Ecto neural progenitor cell (in vitro differentiated cells): ENCODE measurements at regions not wholly inside any gene's neighbourhood (a gene's known extent, or its start where the extent isn't known, plus 50 kb on each side); places are given as distances from the start of the nearest gene placed in this dataset.

ENCODE experiments used
- DNase-seq: peaks from one replicate; pipeline ENCODE4 v3.0.0-alpha.2; 2018; ENCODE audit warnings: low spot score

DNA sequence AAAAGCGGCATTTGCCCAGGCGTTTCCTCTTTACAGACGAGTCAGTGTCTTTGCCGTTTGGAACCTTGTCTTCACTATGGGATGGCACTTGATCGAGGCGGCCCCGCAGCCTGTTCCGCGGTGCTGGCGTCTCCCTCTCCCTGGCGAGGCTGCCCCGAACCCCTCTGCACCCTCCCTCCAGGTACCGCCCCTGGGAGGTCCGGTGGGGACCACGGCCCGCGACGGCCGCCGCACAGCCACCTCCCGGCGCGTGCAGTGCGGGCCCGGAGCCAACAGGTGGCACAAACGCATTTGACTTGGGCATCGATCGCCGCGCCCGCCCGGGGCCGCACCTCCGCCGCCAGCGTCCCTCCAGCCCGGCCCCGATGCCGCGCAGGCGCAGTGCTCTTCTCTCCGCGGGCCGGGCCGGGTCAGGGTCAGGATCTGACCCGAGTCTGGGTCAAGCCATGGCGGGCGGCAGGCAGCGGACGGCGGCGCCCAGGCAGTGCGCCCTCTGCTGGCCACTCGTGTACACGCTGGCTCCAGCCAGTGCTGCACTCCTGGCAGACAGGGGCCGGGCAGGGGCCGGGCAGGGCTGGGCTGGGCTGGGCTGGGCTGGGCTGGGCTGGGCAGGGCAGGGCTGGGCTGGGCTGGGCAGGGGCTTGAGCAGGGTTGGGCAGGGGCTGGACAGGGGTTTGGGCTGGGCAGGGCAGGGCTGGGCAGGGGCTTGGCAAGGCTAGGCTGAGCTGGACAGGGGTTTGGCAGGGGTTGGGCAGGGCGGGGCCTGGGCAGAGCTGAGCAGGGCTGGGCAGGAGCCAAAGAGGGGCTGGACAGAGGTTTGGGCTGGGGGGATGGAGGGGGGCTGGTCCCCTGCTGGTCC lies 155.8 kb upstream of the IRX4 start:
- peak; percentile 96 for DNase-seq

DNA sequence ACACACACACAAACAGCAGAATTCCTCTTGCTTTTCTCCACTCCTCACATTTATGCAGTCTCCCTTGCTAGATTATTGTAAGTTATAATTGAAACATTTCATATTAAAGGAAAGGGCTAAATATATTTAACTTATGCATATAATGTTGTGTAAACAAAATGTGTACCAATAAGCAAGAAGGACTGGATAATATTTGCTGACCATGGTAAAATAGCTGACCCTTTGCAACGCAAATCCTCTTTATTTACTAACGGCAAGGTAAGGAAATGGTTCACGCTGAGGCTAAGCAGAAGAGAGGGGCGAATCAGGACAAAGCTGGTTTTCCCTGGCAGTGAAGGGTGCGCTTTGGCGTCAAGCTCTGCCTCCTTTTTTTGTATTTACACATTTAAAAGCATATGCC lies 154.2 kb upstream of the IRX4 start:
- no peak for DNase-seq

DNA sequence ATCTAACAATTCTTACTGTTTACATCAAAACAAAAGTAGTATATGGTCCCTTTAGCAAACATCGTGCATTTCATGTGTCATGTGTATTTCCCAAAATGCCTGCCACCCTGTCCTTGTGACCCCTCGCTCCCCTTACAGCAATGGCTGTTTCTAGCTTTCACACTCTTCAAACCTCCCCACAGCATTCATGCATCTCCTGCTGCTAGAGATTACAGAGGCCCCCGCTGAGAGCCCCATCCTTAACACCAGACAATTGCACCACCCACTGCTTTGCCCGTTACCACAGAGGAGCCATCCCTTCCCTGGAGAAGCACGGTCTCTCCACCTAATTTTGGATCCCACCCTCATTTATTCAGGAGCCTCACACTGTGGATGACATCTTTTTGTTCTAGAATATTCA lies 149.7 kb upstream of the IRX4 start:
- peak; percentile 39 for DNase-seq

DNA sequence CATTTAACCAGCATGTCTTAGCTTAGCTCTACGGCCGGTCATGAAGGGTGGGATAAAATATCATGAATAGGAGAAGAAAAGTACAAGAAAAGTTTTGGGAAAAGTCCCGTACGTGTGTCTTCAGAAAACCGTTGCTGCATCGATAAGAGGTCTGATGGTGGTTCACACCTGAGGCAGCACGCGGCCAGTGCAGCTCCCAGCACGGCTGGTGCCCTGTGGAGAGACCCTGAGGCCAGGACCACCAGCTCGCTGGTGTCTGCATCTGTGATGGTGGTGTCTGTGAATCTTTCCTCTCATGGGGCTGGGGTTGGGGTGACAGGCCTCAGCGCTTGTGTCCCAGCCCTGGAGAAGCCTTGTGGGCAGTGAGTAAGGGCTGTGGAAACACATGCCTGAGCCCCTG lies 148.9 kb upstream of the IRX4 start:
- peak; percentile 1 for DNase-seq

DNA sequence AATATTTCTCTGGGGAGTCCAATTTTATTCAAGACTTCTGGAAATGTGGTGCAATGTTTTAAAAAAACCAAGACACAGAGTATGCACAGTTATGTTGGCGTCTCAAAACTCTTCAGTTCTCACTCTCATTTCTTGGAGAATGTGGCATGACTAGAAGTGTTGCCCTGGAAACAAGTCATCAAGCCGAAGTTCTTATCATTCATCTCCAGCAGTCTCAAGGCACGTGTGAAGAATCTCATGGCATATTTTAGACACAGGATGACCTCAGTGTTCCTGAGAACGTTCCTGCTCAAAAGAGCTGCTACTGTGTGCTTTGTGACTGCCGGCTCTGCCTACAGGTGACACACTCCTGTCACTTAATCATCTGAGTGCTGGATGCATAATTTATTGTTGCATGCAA lies 147.4 kb upstream of the IRX4 start:
- DNase-seq: peak; percentile 5

DNA sequence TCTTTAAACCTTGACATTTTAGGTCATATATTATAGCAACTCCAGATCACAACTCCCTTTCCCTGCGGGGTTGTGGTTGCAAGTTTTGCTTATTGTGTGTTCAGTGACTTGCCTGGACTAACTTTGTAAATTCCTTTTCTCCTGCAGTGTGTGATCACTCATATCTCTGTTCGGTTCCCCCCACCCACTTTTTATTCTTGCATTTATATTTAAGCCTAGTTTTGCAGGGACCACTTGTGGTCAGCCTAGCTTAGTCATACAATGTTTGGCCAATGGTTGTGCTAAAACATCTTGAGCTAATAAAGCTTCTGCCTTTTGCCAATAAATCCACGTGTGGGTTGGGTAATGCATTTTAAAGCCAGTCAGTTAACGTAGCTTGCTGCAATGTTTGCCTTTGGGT lies 146.5 kb upstream of the IRX4 start:
- peak; percentile 2 for DNase-seq

DNA sequence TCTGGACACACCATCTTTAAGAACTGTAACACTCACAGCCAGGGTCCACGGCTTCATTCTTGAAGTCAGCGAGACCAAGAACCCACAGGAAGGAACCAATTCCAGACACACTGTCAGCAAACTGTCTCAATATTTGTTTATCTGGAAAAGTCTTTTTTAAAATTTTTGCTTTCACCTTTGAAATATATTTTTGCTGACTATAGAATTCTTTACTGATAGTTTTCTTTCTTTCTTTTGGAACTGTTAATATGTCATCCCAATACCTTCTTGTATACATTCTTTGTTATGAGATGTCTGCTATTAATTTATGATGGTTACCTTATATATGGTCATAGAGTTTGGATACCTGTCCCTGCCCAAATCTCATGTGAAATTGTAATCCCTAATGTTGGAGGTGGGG lies 145.1 kb upstream of the IRX4 start:
- DNase-seq: no peak

DNA sequence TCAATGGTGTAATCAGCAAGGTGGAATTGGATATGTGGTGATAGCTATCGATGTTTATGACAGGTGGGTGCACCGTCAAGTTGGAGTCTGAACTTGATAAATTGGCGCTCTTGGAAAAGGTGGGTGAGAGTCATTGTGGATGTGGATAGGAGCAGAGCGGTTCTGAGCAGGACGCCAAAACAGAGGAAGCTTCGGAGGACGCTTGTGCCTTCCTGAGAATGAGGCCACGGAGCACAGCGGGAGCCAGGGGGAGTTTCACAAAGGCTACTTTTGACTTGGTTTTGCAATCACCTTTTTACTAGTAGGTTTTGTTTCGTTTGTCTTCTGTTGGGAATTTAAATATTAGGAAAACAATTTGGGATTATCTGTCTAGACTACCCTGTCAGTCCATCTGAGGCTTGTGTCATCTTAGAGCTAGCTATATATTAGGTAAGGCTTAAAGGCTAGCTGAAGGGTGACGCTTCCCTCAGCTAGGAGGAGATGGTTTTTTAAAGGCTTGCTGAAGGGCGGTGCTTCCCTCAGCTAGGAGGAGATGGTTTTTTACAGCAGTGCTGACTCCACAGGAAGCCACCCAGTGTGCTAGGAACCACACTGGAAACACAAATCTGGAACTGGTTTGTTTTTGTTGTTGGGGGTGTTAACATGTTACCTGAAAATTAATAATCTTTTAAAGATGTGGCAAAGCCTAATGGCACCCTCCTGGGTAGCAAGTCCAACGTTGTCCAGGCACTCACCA lies 142.4 kb upstream of the IRX4 start:
- peak; percentile 24 for DNase-seq

DNA sequence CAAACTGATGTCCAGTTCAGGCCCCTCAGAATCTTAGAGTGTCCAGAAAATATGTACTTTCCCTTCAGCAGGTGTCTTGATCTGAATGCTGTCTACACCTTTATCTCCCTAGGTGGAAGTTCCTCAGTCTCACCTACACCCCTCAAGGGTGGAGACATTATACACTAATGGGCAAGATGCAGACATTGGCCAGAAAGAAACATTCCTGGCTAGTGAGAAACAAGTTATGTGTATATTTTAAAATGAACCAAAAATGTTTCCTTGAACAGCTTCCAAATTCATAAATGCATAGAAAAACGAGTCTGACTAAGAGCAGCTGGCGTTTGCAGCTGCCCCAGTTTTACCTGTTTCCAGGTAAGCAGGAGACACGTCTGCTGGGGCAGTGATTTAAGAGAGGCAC lies 140.5 kb upstream of the IRX4 start:
- no peak for DNase-seq

DNA sequence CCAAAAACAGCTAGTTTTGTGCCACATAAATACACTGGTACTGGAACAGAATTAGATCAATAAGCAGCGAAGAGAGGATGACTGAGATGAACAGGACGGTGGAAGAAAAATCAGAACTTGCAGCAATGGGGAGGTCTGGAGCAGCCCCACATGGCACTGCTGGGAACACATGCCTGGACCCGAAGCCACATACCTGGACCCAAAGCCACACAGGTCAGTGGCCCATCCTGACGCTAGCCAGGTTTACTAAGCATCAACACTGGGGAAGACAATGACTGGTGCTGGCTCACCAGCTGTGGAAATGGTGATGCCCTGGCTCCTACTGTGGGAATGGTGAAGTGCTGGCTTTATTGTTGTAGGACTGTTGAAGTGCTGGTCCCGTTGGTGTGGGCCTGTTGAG lies 139.7 kb upstream of the IRX4 start:
- peak; percentile 21 for DNase-seq

DNA sequence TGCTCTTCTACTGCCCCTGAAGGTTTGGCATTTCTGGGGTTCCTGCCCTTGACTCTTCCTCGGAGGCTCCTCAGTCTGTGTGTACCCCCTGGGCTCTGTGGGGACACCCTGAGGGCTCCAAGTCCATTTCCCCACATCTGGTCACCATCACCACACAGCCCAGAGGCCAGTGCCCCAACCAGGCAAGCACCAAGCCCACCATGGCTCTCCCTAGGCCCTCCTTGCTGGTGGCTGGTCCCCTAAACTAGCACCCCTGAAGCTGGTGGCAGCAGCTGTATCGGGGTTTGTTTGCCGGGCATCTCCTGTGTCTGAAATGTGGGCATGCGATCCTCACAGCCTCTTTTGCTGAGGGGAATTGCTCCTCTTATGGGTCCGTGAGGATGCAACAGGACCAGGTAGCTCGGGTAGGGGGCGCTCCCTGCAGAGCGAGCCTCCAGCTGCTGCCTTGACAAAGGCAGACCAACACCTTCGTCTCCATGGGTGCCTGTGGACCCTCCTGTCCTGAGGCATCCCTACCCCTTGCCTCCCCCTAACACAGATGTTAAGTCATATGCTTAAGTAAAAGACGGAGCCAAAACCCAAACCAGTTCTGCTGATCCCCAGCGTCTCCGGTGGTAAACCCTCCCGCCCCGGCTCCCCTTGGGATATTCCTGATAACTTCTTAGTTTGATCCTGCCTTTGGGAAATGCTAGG lies 138.9 kb upstream of the IRX4 start:
- DNase-seq: peak; percentile 30

DNA sequence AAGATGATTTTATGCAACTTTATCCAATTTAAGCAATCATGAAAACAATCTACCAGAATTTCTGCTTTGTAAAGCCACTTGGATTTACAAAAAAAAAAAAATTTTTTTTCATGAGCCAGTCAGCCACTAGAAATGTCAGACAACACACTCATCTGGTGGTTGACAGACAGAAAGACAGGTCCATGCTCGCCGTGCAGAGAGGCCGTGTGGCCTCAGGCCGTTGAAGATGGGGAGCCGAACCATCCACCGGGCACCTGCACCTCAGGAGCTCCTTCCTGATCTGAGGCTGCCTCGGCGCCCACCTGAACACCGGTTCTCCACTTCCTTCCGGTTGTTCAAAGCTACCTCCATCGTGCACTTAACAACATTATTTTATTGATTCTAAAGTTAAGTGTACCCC lies 138.0 kb upstream of the IRX4 start:
- peak; percentile 26 for DNase-seq

DNA sequence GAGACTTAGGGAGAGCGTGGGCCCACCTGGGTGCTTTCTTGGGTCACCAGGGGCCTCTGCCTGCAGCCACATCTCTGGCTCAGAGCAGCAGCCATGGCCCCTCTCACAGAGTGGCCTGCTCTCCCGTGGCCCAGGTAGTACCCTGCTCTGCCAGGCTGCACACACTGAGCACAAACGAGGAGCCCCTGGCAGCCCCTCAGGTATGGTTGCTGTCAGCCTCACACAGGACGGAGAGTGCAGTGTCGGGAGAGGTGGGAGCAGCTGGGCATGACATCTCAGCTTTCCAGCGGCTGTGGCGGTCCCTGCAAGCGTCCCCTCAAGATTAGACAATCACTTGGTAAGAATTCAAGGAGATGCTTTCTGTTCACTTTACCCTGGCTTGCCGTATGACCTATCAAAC lies 137.0 kb upstream of the IRX4 start:
- DNase-seq: peak; percentile 24

DNA sequence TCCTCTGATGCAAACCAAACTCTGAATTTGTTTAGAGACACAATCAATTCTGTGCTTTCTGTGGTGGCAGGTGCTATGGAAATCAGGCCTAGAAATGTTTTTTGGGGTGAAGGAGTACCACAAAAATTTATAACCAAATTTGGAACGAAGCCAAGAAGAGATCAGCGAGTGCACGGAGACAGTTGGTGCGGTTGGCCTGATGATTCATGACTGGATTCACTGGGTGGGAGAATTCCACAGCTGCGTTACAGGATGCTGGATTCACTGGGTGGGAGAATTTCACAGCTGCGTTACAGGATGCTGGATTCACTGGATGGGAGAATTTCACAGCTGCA lies 135.6 kb upstream of the IRX4 start:
- peak; percentile 11 for DNase-seq

DNA sequence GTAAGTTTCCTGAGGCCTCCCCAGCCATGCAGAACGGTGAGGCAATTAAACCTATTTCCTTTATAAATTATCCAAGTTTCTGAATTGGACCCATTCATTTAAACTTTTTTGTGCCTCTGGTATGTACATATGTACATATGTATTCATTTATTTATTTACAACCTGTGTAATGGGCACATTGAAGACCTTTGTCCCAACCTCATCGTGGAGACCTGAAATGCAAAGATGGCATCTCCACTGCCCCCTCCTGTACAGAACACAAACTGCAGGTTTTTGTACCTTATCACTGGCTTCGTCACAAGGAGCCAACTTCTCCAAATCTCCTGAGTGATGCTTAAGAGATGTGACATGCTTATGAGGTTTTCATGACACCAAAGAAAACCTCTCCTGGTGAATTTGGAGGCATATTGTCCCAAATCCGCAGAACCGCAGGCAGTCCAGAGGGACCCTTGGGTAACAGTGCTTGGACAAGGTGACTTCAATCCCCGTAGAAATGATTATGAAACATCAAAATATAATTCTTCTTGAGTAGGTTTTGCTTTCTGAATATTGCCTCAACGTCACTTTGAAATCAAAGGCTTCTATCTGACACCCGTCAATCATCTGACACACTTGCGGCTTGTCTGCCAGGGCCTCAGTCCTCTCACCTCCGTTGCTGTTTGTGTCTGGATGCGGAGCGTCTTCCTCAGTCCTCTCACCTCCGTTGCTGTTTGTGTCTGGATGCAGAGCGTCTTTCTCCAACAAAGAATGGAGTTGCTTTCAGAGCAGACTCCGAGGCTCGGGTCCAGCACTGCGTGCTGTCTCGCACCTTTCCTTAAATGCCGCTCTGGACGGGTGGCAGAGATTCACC lies 135.0 kb upstream of the IRX4 start:
- DNase-seq: peak; percentile 45

DNA sequence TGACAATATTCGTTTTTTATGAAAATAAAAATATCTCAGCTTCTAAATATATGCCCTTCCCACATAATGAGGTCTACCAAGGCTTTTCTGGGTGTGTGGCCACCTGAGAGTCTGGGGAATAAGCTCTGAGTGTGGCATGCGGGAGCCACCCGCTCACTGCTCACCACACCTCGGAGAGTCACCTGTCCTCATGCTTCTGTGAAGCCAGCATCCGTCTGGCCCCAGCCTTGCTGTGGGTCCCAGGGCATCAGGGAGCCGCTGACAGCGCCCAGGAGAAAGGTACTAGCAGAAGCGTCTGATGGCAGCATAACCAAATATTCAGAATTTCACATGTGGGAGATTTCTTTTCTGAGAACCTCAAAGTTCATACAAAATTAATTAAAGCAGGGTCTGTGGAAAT lies 133.2 kb upstream of the IRX4 start:
- no peak for DNase-seq

DNA sequence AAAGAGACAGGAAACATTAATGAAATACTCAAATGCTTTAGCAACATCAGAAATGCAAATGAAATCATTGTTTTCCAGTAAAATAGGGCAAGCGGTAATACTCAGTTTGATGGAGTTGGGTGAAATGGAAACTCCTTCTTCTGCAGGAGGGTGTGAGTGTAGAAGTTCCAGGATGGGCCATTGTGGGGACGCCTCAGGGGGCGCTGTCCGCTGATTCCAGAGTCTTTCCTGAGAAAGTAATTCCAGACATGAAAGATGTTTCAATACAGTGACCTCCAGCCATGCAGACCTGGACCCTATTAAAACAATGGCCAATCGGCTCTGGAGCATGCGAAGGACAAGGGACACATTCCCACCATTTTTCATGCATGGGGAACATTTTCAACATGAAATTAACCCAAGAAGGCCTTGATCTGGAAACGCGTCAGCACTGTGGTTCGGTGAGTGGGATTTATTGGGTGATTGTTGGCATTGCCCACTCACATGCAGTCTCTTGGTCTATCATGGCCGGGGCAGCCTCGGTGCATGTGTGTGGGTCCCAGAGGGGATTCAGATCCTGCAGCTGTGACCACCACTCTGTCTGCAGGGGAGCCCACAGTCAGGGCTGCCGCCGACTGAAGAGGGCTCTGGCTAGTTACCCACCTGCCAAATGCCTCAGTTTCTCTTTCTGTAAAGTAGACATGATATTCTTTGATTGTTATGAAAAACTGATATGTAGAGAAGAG lies 132.6 kb upstream of the IRX4 start:
- no peak for DNase-seq

DNA sequence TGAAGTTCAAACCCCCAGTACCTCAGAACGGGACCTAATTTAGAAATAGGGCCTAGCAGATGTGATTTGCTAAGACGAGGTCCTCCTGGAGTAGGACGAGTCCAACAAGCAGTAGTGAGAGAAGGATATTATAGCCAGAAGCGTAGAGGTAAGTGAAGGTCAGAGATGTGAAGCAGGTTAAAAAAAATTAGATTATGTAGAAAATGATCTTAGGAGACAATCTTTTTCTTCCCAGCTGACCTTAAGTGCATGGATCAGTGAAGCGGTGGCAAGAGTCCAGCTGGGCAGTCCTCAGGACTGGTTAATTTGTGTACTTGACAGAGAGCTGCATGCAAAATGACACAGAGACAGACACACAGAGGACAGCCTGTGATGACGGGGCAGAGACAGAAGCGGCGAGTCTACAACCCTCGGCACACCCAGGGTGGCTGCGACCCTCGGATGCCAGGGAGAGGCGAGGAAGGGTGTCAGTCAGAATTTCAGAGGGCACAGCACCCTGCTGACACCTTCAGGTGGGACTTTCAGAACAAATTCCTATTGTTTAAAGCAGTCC lies 131.4 kb upstream of the IRX4 start:
- no peak for DNase-seq

DNA sequence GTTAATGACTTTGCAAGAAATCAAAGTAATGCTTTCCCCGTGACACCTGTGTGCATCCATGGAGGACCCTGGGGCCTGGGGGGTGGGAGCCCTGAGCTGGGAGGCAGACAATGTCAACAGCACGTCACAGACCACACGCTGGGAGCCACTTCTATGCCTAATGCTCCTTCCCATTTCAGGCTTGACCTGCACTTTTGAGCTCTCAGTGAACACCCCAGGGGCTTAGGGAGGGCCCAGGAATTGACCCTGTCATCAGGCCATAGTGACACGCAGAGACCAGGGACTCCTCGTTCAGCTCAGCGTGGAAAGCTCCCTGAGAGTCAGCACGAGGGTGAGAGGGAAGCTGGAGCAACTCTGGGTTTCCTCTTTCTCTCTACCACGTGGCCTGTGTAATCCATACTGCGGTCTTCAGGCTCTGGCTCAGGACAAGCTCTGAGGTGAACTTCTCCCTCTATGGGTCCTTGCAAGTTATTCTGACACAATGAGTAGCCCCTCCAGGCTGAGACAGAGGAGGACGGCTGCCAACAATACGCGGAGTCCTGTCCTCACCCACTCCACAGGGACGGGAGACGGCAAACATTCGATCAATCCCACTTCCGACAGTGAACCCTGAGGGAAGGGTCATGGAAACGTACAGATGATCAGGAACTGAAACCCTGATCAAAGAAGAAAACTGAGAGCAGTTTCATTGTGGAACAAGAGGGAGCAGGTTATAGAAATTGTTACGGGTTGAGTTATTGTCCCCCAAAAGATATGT lies 130.8 kb upstream of the IRX4 start:
- DNase-seq: no peak

DNA sequence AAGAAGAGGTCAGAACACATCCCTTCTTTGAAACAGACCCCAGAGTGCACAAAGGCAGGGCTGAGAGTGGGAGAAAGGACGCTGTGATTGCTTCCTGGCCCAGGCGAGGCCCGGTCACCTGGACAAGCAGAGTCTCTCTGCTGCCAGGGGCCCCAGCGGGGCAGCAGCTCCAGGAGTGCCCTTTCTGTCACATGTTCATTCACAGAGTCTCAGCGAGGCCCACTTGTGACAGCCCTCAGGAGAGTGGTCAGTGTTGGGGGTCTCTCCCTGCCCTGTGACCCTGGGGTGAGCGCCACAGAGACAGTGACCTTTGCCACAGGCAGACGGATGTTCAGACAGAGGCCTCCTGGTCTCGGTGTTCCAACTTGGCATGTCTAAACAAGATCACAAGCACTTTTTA lies 130.2 kb upstream of the IRX4 start:
- DNase-seq: no peak
